Skeletal muscle satellite cell (primary cell): ENCODE measurements at regions not wholly inside any gene's neighbourhood (a gene's known extent, or its start where the extent isn't known, plus 50 kb on each side); places are given as distances from the start of the nearest gene placed in this dataset.
A peak's percentile ranks its signal among the peaks of the same experiment; 100 is the strongest.
"Not testable (repeated sequence)": the region's sequence is repeated elsewhere in the genome, so short reads cannot be mapped to it uniquely, and the experiment has no call there.

ENCODE experiments used
- H3K27me3 ChIP-seq: 2 replicates; pipeline ENCODE4 v1.7.0; 2013; ENCODE audit warnings: low read length; ENCODE audit not compliant: control insufficient read depth, insufficient read depth
- H3K36me3 ChIP-seq: 2 replicates; pipeline ENCODE4 v1.7.0; 2013; ENCODE audit warnings: mild to moderate bottlenecking, control low read depth, low read length; ENCODE audit not compliant: insufficient read depth
- H3K4me1 ChIP-seq: 2 replicates; pipeline ENCODE4 v1.7.0; 2013; ENCODE audit warnings: low read length; ENCODE audit not compliant: control insufficient read depth, insufficient read depth
- H3K4me2 ChIP-seq: 2 replicates; pipeline ENCODE4 v1.7.0; 2013; ENCODE audit warnings: mild to moderate bottlenecking, low read length
- H3K4me3 ChIP-seq: 2 replicates; pipeline ENCODE4 v1.7.0; 2013; ENCODE audit warnings: low read length
- H3K9ac ChIP-seq: 2 replicates; pipeline ENCODE4 v1.7.0; 2013; ENCODE audit warnings: mild to moderate bottlenecking, low read depth, low read length, moderate library complexity
- H3K9me3 ChIP-seq: replicated peaks from 2 replicates; pipeline ENCODE4 v1.7.0; 2013; ENCODE audit warnings: mild to moderate bottlenecking, control low read depth, low read length

- Histone ChIP-seq H3K36me3 (no peaks in the 10 kb centered on the region), H3K9me3 (no peaks in the 10 kb centered on the region), H3K4me1 (peaks cover 12% of the 10 kb centered on the region)
Observed at GRCh38 chr10:33066558-33067236, 108.7 kb upstream of the ITGB1 start.

GRCh38 chr10:33065111-33065510 is 107.1 kb upstream of the ITGB1 start:
- no peaks in the 10 kb centered on the region for H3K36me3 ChIP-seq
- H3K27me3 ChIP-seq = no peaks in the 10 kb centered on the region
- no peak overlapping the region for H3K4me2 ChIP-seq
- peaks cover 12% of the 10 kb centered on the region for H3K4me1 ChIP-seq
- H3K9me3 ChIP-seq = no peaks in the 10 kb centered on the region
- no peak overlapping the region for H3K4me3 ChIP-seq
- H3K9ac ChIP-seq = no peak overlapping the region

More at GRCh38 chr10:33066558-33067236, 108.7 kb upstream of the ITGB1 start:
- Histone ChIP-seq H3K9ac (no peak overlapping the region), H3K27me3 (no peaks in the 10 kb centered on the region), H3K4me2 (no peak overlapping the region), H3K4me3 (no peak overlapping the region)

DNA sequence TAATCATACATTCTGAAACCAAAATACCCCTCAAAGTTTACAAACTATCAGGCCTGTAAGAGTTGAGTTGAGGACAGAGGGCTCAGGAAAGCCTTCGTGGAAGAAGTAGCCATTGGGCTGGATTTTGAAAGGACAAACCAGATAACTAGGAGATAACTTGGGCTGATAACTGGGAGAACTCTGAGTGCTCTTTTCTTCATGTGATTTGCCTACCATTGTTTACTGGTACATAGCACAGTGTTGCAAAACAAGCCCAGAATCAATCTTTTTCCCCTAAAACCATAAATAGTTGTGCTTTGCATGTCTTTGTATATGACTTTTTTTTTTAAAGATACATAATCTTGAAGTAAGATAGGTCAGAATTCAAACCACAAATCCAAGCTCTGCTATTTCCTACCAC is 106.7 kb upstream of the ITGB1 start:
- no peaks in the 10 kb centered on the region for H3K9me3 ChIP-seq
- no peaks in the 10 kb centered on the region for H3K36me3 ChIP-seq
- no peak overlapping the region for H3K4me2 ChIP-seq
- no peak overlapping the region for H3K4me3 ChIP-seq
- no peaks in the 10 kb centered on the region for H3K27me3 ChIP-seq
- H3K4me1 ChIP-seq = peaks cover 12% of the 10 kb centered on the region
- H3K9ac ChIP-seq = no peak overlapping the region

DNA sequence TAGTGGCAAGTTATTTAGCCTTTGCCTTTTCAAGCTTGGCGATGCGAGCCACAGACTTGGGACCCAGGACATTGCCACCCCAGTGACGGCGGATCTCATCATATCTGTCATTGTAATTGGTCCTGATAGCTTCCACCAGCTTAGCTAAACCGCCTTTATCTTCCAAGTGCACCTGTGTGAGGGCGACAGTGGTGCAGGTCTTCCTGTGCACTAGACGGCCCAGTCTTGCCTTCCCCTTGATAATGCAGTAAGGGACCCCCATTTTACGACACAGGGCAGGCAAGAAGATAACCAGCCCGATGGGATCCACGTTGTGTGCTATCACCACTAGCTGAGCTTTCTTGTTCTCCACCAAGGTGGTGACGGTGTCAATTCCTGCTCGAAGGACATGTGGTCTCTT is 99.6 kb upstream of the ITGB1 start:
- Histone ChIP-seq H3K9me3 (no peaks in the 10 kb centered on the region), H3K4me3 (no peak overlapping the region), H3K4me2 (no peak overlapping the region), H3K27me3 (no peaks in the 10 kb centered on the region), H3K4me1 (peaks cover 16% of the 10 kb centered on the region), H3K36me3 (no peaks in the 10 kb centered on the region), H3K9ac (no peak overlapping the region)

- Histone ChIP-seq H3K4me3 (no peak overlapping the region), H3K4me2 (no peak overlapping the region), H3K27me3 (no peaks in the 10 kb centered on the region), H3K4me1 (peaks cover 20% of the 10 kb centered on the region), H3K9me3 (no peaks in the 10 kb centered on the region), H3K36me3 (no peaks in the 10 kb centered on the region), H3K9ac (no peak overlapping the region)
Observed at GRCh38 chr10:33056828-33057596, 99.0 kb upstream of the ITGB1 start.

- H3K4me3 ChIP-seq = no peak overlapping the region
- H3K4me2 ChIP-seq = no peak overlapping the region
- peaks cover 20% of the 10 kb centered on the region for H3K4me1 ChIP-seq
- H3K27me3 ChIP-seq = no peaks in the 10 kb centered on the region
- no peaks in the 10 kb centered on the region for H3K9me3 ChIP-seq
- no peak overlapping the region for H3K9ac ChIP-seq
- no peaks in the 10 kb centered on the region for H3K36me3 ChIP-seq
Observed at GRCh38 chr10:33055625-33056024, 97.6 kb upstream of the ITGB1 start.

- Histone ChIP-seq H3K9ac (no peak overlapping the region), H3K4me1 (peaks cover 20% of the 10 kb centered on the region), H3K4me3 (no peak overlapping the region), H3K36me3 (no peaks in the 10 kb centered on the region), H3K4me2 (no peak overlapping the region), H3K27me3 (no peaks in the 10 kb centered on the region), H3K9me3 (no peaks in the 10 kb centered on the region)
Observed at GRCh38 chr10:33052915-33053810, 95.1 kb upstream of the ITGB1 start.

GRCh38 chr10:33052263-33052875 is 94.3 kb upstream of the ITGB1 start:
- H3K4me3 ChIP-seq = no peak overlapping the region
- peaks cover 20% of the 10 kb centered on the region for H3K4me1 ChIP-seq
- no peaks in the 10 kb centered on the region for H3K9me3 ChIP-seq
- H3K9ac ChIP-seq = no peak overlapping the region
- H3K27me3 ChIP-seq = no peaks in the 10 kb centered on the region
- H3K4me2 ChIP-seq = no peak overlapping the region
- H3K36me3 ChIP-seq = no peaks in the 10 kb centered on the region

- H3K27me3 ChIP-seq, H3K9ac ChIP-seq, H3K36me3 ChIP-seq, H3K9me3 ChIP-seq: not testable (repeated sequence)
- Histone ChIP-seq H3K4me2 (peak overlapping the region; percentile 62), H3K4me3 (peak overlapping the region; percentile 59), H3K4me1 (peaks cover 11% of the 10 kb centered on the region)
Observed at GRCh38 chr10:33049963-33050920, 92.2 kb upstream of the ITGB1 start.

DNA sequence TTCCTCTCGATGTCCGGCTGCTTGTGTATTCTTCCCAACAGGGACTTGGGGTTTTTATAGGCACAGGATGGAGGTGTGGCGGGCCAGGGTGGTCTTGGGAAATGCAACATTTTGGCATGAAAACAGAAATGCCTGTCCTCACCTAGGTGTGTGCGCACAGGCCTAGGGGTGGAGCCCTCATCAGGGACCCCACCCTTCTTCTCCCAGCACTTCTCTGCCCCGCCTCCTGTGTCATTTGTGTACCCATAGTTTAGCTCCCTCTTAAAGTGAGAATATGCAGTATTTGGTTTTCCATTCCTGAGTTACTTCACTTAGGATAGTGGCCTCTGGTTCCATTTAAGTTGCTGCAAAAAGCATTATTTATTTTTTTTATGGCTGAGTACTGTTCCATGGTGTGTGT is 90.2 kb upstream of the ITGB1 start:
- no peak overlapping the region for H3K4me2 ChIP-seq
- H3K4me1 ChIP-seq = peaks cover 9% of the 10 kb centered on the region
- H3K9ac ChIP-seq = no peak overlapping the region
- no peaks in the 10 kb centered on the region for H3K36me3 ChIP-seq
- H3K27me3 ChIP-seq = no peaks in the 10 kb centered on the region
- H3K4me3 ChIP-seq = no peak overlapping the region
- H3K9me3 ChIP-seq = no peaks in the 10 kb centered on the region
